Stimulated activated CD8-positive, alpha-beta memory T cell treated with anti-CD3 and anti-CD28 coated beads, Interleukin-7, amount 100 ng/mL, for 4 hours (primary cell): ENCODE measurements at regions not wholly inside any gene's neighbourhood (a gene's known extent, or its start where the extent isn't known, plus 50 kb on each side); places are given as distances from the start of the nearest gene placed in this dataset.
"Not testable (repeated sequence)": the region's sequence is repeated elsewhere in the genome, so short reads cannot be mapped to it uniquely, and the experiment has no call there.

ENCODE experiments used
- DNase-seq, 2 donors: peaks; one replicate each; pipeline ENCODE4 v3.0.0-alpha.2; 2020; ENCODE audit warnings: low read depth in 2 of 2

DNA sequence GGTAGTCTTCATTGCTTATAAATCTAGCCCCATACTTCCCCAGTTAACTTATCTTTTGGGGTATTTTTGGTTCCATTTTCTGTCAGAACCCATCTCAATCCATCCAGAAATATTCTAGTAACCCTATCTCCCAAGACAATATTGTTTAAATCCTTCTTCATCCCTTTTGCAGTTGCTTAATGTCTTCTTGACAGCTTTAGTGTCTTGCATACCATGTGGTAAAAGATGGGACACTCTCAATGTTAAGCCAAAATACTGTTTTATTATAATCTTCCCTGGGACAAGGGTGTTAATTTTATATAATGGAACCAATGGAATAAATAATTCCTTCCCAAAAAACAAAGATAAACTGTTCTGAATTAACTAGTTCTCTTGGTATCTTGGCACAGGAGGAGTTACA is 450.2 kb downstream of the CCER1 start:
- no peak for DNase-seq

DNA sequence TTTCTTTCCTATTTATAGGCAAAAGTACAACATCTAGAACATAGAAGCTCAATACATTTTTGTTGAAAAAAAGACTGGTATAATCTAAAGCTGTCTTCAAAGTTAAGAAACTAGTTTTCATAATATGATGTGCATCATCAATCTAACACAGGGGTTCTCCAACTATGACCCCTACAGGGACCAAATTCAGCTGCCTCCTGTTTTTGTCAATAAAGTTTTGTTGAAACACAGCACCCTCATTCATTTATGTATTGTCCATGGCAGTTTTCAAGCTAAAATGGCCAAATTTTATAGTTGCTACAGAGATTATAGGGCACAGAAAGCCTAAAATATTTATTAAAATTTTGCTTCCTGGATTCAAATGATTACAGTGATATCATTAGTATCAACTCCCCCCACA is 452.9 kb downstream of the CCER1 start:
- no peak for DNase-seq

DNA sequence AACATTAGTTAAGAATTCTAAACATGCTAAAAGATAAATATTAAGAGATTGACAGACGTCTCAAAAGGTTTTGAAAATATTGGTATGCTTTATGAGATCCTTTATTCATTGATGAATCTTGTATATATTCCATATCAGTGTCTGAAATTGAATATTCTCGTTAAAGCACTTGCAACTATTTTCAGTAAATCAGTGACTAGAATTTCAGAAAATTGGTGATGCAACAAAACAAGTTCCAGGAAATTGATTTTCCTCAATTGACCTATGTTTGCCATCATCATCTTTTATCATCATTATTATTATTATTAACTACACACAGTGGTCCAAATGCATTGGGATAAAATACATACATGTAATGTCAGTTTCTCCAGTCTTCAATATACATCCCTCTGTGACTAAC is 453.6 kb downstream of the CCER1 start:
- no peak for DNase-seq

DNA sequence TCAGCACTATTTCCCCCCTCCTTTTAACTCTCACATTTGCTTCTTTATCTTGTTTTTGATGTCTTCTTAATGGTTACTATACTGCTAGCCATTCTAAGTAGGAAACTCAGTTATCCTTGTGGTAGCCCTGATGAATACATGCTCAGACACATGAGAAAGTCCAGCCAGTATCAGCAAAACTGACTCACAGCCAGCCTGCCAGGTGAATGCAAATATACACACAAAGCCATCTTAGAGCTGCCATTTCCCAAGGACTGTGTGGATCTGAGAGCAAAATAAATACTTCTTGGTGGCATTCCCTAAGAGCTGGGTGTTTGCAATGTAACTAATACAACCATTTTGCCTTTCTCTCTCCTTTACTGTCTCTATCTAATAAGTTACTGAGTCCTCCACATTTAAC is 455.2 kb downstream of the CCER1 start:
- no peak for DNase-seq

DNA sequence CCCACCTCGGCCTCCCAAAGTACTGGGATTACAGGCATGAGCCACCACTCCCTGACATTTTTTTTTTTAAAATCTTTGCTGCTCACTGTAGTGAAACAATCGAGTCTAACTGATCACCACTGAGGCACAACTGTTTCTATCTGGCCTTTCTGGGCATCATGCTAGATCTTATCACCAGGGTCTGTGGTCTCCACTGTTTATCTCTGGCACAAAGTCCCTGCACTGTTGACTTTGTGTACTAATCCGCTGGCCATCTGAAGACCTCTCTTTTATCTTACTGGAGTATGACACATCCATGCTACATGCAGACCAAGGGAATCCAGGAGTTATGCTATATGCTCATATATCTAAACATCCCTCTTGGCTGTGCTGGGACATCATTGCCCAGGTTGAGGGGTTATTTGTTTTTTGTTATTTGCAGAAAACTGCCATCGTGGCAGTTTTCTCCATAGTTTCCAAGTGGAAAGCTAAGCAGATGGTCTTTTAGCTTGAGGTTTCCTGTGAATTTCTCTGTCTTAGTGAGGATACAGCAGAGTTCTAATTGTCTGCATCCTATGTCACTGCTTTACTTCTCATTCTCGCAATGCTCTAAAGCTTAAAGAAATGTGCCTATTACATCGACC is 456.9 kb downstream of the CCER1 start:
- DNase-seq: no peak

DNA sequence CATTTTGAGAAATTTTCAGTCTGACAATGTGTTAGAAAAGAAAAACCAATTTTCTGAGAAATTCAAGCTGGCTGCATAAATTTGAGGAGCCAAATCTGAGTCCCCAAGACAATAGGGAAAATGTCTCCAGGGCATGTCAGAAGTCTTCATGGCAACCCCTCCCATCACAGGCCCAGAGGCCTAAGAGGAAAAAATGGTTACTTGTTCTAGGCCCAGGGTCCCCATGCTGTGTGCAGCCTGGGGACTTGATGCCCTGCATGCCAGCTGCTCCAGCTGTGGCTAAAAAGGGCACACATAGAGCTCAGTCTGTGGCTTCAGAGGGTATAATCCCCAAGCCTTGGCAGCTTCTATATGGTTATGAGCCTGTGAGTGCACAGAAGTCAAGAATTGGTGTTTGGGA is 464.6 kb downstream of the CCER1 start:
- DNase-seq: no peak

DNA sequence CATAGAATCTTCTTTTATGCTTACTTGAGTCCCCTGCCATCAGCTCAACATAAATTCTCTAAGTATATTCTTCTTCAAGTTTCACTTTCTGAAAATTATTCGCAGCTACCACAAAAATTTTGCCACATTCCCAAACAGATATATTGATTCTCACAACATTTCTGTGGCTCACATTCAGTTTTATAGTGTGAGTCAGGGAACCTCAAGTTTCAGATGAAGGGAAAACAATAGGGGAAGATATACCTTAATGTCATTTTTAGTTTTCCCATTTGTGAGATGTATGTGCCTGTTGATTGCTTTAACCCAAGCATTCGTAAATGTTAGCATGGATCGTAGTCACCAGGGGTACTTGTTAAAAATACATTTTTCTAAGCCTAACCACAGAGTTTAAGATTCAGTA is 465.8 kb downstream of the CCER1 start:
- DNase-seq: no peak

DNA sequence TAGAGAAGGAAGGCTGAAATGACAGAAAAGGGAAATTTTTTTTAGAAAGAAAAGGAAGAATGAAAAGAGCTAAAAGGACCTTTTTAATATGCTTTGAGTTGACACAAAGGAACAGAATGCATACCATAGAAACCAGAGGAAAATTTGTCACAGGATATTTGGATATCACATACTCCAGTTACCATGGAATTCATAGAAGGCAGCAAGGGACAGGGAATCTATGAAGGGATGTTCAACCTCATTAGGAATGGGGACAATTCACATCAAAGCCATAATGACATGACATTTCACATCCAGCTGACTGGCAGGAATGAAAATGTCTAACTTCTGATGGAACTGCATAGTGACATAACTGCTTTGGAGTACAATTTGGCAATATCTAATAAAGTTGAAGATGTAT is 469.4 kb downstream of the CCER1 start:
- no peak for DNase-seq

DNA sequence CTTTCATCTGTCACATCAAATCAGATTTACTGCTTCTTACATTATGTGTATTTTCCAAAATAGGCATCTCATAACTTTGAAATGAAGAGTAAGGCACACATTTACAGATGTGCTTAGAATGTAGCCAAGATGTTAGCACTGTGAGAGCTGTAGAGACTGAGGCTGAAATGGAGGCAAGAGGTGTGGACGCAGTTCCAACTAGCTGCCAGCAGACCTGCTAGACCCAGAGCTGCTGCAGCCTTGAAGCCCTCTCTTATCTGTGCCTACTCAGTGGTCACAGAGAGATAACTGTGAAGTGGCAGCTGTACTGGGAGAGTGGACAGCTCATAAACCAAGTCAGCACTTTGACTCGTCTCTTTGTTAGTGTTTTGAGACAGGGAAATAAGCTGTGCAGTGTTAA is 470.9 kb downstream of the CCER1 start:
- no peak for DNase-seq

DNA sequence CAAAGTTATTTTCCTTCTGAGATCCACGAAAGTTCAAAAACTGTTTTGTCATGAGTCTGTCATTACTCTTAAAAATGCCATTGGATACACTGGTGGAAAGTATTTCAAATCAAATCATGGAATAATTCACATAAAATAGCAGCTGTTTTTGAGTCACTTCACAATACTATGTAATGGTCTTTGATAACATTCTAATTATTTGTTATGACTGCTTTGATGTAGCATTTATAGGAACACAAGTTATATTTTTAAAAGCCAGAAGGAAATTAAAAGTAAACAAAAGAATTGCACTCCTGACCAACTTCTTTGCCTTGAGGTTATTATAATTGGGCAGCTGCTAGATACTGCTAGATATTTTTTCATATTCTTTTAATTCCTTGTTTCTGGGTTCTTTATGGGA is 473.2 kb downstream of the CCER1 start:
- no peak for DNase-seq

DNA sequence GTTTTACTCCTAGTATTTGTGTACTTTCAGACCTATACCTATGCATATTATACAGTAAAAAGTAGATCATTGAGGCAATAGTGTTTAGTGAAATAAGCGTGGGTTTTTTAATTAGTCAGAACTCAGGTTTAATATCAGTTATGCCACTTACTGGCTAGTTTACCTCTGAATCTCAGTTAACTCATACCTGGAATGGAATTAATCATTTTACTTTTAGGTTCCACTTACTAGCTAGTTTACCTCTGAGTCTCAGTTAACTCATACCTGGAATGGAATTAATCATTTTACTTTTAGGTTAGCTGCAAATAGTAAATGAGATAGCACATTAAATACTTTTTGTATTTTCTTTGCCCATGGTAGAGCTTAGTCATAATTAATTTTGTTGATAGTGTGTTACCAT is 475.7 kb downstream of the CCER1 start:
- no peak for DNase-seq

DNA sequence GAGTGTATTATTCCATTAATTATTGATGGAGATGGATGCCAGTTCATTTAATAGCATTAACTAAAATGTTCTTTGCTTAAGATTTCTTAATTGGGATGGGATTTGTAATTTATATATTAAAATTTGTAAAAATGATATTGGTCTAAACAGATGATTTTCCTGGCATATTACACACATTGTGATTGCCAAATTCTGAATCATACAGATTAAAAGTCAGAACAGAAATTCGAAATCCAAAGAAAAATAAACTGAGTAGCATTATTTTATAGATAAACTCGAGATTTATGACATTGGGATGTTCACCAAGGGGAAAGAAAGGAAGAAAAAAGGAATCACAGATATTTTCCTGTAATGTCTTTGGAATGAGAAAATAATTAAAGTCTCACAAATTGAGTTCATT is 481.1 kb downstream of the CCER1 start:
- DNase-seq: no peak

DNA sequence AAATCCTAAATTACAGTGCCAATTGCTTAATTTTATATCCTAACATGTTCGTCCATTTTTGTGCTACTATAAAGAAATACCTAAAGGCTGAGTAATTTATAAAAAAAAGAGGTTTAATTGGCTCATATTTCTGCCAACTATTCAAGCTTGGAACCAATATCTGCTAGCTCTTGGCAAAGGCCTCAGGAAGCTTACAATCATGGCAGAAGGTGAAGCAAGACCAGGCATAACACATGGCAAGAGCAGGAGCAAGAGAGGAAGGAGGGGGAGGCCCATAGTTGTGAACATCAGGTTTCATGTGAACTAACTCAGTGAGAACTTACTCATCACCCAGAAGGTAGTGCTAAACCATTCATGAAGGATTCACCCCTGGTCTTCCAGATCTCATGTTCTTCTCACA is 494.3 kb downstream of the CCER1 start:
- no peak for DNase-seq

DNA sequence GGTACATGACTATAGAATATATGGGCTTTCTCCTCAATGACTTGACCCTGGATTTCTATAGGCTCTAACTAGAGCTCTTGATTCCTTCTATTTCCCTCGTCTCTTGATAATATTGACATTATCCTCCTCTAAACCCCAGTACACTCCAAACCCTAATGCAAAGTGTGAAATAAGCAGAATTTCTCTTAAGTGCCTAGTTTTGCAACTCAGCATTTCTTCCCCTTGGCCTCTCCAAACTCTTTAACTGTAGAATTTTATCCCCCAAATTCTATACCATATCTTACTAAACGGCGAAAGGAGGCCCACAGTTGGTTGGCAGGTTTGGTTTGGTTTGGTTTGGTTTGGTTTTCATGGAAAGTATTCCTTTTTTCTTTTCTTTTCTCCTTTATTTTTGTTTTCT is 498.7 kb downstream of the CCER1 start:
- DNase-seq: no peak

DNA sequence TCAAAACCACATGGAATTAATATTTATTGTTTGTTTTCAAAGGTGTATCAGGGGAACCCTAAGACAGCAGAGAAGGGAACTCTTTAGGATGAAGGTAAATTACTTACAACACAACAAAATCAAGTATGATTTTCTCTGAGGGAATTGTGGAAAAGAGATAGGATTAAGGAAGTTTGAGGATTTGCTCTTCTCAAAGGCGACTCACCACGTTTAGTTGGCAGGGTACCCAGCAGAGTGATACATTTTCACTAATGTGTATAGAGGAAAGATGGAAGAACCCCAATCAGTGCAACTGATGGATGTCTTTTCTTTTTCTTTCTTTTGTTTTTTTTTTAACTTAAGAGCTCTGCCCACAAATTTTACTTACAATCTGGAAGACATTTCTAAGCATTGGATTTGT is 499.2 kb downstream of the CCER1 start:
- DNase-seq: no peak

DNA sequence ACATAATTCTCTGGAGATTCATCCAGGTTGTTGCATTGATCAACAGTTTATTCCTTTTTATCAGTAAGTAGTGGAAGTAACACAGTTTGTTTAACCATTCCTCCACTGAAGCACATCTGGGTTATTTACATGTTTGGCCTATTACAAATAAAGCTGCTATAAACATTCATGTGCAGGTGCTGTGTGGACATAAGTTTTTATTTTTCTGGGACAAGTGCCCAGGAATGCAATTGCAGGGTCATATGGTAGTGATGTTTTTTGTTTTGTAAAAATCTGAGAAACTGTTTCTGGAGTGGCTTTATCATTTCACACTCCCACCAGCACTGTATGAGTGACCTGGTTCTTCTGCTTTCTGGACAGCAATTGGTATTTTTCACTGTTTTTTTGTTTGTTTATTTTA is 505.4 kb downstream of the CCER1 start:
- DNase-seq: no peak

DNA sequence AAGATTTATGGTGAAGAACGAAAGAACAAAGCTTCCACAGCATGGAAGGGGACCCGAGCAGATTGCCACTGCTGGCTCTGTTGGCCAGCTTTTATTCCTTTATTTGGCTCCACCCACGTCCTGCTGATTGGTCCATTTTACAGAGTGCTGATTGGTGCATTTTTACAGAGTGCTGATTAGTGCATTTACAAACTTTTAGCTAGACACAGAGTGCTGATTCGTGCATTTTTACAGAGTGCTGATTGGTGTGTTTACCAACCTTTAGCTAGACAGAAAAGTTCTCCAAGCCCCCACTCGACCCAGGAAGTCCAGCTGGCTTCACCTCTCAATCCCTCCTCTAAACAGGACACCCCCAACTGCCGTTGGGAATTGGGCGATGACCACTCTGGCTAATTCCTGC is 511.5 kb downstream of the CCER1 start:
- not testable (repeated sequence) for DNase-seq

DNA sequence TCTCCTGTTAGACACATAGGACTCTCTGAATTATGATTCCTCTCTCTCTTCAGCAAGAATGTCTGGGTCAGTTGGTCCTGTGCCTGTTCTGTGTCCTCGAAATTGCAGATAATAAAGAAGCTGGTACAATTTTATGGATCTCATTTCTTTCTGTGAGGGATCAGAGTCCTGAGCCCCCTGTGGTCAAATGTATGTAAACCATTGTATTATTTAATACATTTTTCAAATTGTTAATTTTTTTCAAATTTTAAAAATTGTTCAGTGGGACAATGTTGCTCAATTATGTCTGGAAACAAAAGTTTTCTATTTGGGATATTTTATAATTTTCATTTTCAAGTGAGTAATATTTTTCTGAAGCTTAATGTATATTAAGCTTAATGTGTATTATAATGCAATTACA is 513.5 kb downstream of the CCER1 start:
- no peak for DNase-seq

DNA sequence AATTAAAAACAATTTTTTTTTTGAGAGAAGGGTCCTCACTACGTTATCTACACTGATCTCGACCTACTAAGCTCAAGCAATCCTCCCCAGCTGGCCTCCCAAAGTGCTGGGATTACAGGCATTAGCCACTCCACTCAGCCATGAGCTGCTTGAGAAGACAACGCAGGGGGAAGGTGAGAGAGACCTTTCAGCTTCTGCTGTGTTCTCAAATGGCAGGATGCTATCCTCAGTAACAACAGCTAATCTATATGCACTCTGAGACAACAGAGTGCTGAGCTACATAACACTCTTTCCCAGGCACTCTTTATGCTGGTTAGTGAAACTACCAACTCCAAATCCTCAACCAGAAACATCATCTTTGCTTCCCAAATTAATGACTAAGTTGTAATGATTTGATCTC is 526.1 kb downstream of the CCER1 start:
- no peak for DNase-seq

DNA sequence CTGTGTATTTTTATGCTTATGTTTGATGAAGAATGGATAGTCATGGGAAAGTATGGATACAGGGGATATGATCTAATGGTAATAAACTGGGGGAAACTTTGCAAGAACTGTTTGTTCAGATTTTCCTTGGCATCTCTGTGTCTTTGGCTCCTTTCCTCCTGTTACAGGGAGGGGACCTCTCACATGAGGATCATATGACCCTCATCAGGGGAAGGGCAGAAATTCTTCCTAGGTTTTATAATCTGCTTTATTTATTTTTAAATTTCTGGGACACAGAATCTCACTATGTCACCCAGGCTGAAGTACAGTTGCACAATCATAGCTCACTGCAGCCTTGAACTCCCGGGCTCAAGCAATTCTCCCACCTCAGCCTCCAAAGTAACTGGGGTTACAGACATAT is 526.5 kb downstream of the CCER1 start:
- DNase-seq: no peak

DNA sequence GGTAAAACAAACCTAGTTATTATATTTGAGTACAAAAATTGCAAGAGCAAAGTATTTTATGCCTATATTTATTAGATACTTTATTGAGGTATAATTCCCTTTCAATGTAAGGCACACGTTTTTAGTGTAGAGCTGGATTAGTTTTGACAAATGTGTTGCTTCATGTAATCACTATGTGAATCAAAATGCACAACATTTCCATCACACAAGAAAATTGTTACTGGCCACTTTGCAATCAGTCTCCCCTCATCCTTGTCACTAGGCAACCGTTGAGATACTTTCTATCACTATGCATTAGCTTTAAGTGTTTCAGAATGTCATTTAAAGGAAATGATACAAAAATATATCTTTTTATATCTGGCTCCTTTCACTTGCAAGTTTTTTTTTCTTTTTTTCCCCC is 531.0 kb downstream of the CCER1 start:
- no peak for DNase-seq

DNA sequence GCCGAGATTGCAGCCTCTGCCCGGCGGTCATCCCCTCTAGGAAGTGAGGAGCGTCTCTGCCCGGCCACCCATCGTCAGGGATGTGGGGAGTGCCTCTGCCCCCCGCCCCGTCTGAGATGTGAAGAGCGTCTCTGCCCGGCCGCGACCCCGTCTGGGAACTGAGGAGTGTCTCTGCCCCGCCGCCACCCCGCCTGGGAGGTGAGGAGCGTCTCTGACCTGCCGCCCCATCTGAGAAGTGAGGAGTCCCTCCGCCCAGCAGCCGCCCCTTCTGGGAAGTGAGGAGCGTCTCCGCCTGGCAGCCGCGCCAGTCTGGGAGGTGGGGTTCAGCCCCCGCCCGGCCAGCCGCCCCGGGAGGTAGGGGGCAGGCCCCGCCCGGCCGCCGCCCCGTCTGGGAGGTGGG is 544.0 kb downstream of the CCER1 start:
- DNase-seq: no peak

DNA sequence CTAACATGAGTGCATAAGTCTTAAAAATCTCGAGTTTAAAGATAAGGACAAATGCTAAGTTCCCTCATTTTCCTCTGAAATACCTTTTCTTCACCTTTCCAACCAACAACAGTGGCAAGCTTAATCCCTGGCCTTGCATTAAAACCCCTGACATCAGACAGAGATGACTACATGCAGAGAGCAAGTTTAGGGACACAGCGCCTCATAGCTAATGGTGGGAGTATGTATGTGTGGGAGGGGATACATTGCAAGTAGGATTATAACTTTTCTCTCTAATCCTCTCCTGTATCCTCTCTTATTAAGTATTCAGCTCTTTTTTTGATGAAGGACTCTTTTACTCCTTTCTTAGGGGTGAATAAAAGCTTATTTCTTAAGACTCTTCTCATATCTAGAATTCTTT is 547.1 kb downstream of the CCER1 start:
- DNase-seq: no peak

DNA sequence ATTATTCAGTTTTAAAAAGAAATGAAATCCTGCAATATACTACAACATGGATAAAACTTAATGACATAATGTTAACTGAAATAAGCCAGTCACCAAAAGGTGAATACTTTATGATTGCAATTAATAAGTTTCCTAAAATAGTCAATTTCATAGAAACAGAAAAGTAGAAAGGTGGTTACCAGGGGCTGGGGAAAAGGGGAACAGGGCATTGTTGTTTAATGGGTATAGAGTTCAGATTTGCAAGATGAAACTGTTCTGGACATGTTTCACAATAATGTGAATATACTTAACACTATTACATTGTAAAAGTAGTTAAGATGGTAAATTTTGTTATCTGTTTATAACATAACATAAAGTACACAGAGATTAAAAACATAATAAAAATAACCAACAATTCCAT is 550.9 kb downstream of the CCER1 start:
- DNase-seq: no peak

DNA sequence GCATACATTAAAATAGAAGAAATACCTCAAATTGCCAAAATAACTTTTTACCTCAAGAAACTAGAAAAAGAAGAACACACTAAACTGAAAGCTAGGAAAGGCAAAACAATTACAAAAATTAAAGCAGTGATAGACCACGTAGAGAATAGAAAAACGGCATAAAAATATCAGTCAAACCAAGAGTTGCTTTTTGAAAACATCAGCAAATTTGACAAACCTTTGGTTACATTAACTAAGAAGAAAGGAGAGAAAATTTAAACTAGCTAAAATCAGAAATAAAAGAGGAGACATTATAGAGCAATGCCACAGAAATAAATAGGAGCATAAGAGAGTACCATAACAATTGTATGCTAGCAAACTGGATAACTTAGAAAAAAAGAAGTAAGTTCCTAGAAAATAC is 553.8 kb downstream of the CCER1 start:
- DNase-seq: no peak
